ENCODE measurements at regions not wholly inside any gene's neighbourhood (a gene's known extent, or its start where the extent isn't known, plus 50 kb on each side); places are given as distances from the start of the nearest gene placed in this dataset.
"Not testable (repeated sequence)": the region's sequence is repeated elsewhere in the genome, so short reads cannot be mapped to it uniquely, and the experiment has no call there.

- TF ChIP-seq POLR2AphosphoS5, CTCF (IDR thresholded peaks at IDR 0.05): not testable (repeated sequence)
Observed at GRCh38 chr2:3030791-3031190, 346.8 kb downstream of the EIPR1 start.
